ENCODE measurements at regions not wholly inside any gene's neighbourhood (a gene's known extent, or its start where the extent isn't known, plus 50 kb on each side); places are given as distances from the start of the nearest gene placed in this dataset.

DNA sequence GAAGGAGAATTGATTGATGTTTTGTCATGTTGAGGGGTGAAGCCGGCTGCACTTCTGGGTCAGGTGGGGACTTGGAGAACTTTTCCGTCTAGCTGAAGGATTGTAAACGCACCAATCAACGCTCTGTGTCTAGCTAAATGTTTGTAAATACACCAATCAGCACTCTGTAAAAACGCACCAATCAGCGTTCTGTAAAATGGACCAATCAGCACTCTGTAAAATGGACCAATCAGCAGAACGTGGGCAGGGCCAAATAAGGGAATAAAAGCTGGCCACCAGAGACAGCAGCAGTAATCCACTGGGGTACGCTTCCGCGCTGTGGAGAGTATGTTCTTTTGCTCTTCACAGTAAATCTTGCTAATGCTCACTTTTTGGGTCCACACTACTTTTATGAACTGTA lies 384.1 kb downstream of the FOXG1 start (continued):
- TF ChIP-seq FOSL2 (IDR thresholded peaks at IDR 0.05) (no peak), FOSL2 (CRISPR knock-in tag; IDR thresholded peaks at IDR 0.05) (no peak), TP53 (CRISPR knock-in tag; IDR thresholded peaks at IDR 0.05) (no peak), CBX2 (IDR thresholded peaks at IDR 0.05; ENCODE audit: borderline replicate concordance, low read depth) (no peak), SREBF2 (IDR thresholded peaks at IDR 0.05) (no peak), POLR2A (IDR thresholded peaks at IDR 0.05; ENCODE audit: low read length) (no peak)
- TF ChIP-seq, protein P1, sequence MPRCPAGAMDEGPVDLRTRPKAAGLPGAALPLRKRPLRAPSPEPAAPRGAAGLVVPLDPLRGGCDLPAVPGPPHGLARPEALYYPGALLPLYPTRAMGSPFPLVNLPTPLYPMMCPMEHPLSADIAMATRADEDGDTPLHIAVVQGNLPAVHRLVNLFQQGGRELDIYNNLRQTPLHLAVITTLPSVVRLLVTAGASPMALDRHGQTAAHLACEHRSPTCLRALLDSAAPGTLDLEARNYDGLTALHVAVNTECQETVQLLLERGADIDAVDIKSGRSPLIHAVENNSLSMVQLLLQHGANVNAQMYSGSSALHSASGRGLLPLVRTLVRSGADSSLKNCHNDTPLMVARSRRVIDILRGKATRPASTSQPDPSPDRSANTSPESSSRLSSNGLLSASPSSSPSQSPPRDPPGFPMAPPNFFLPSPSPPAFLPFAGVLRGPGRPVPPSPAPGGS (IDR thresholded peaks at IDR 0.05): no peak

DNA sequence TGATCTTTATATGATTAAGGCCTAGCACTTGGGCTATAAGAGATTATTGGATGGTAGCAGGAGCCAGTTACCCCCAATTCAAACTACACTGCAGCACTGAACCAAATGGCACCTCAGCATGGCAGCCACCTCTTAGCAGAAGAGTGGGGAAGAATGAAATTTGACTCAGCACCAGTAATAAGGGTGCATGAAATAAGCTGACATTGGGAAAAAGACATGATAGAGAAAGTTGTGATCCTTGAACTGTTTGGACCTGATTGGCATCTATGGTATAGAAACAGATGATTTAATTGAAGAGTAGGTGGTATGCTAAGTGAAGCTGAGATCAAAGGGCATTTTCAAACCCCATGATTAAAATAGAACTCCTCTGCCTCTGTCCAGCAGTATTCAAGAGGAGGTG lies 389.5 kb downstream of the FOXG1 start:
- Histone ChIP-seq H3K9me3 (no peaks in the 10 kb centered on the region), H3K4me1 (no peaks in the 10 kb centered on the region), H3K27ac (no peak overlapping the region), H3K4me3 (no peak overlapping the region), H3K4me2 (no peak overlapping the region)
- TF ChIP-seq, protein P2, sequence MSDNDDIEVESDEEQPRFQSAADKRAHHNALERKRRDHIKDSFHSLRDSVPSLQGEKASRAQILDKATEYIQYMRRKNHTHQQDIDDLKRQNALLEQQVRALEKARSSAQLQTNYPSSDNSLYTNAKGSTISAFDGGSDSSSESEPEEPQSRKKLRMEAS (IDR thresholded peaks at IDR 0.05): no peak
- TF ChIP-seq CHD2 (IDR thresholded peaks at IDR 0.05; ENCODE audit: low read length, partially characterized antibody): no peak
- TF ChIP-seq MAFK (IDR thresholded peaks at IDR 0.05; ENCODE audit: partially characterized antibody): peak; percentile 24
- TF ChIP-seq ZSCAN20 (CRISPR knock-in tag; IDR thresholded peaks at IDR 0.05): no peak
- TF ChIP-seq, protein P3, sequence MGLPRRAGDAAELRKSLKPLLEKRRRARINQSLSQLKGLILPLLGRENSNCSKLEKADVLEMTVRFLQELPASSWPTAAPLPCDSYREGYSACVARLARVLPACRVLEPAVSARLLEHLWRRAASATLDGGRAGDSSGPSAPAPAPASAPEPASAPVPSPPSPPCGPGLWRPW (IDR thresholded peaks at IDR 0.05): no peak
- FAIRE-seq (no peak), DNase-seq (ENCODE audit: low read depth in 1 of 2, low spot score in 1 of 2) (no peak), ATAC-seq (no peak)
- ChIA-PET POLR2A (no interaction called here), CTCF (interaction anchor here (0.7 kb wide), 1 partner anchor 25 kb away, joined by 3 read pairs; no protein-coding TSS in a partner anchor)

DNA sequence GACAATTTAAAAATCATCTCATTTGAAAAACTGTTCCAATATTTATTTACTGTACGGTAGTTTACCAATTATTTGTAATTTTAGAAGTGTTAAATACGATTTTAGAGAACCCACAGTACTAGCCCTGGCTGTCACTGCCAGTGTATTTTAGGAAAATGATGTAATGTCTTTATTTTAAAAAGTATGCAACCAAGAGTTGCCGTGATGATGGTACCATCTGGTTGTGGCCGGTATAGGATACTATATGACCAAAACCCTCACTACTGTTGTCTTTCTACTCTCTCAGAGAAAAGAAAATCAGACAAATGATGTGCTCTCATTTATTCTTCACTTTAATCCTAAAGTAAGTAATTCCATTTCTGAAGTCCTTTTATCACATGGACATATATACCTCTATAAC lies 395.0 kb downstream of the FOXG1 start:
- Histone ChIP-seq H3K4me1 (no peaks in the 10 kb centered on the region), H3K9me3 (no peaks in the 10 kb centered on the region), H3K27ac (no peak overlapping the region), H3K4me3 (no peak overlapping the region), H3K4me2 (no peak overlapping the region)
- DNase-seq (ENCODE audit: low read depth in 1 of 2, low spot score in 1 of 2) (no peak), FAIRE-seq (no peak), ATAC-seq (no peak)
- WGBS (ENCODE audit: missing lambda C conversion rate): 35% methylated on average over 4 of the region's 4 CpGs
- CTCF ChIA-PET: no interaction called here
- POLR2A ChIA-PET: no interaction called here
- TF ChIP-seq PHF8 (IDR thresholded peaks at IDR 0.05; ENCODE audit: borderline replicate concordance, low read depth) (no peak), ZFP36 (IDR thresholded peaks at IDR 0.05; ENCODE audit: borderline replicate concordance, partially characterized antibody) (no peak), FOXS1 (CRISPR knock-in tag; IDR thresholded peaks at IDR 0.05) (no peak), HDAC2 (IDR thresholded peaks at IDR 0.05) (no peak), JUNB (IDR thresholded peaks at IDR 0.05) (no peak), HOXB5 (CRISPR knock-in tag; IDR thresholded peaks at IDR 0.05) (no peak), POLR2A (IDR thresholded peaks at IDR 0.05; ENCODE audit: low read length) (no peak), HEYL (CRISPR knock-in tag; IDR thresholded peaks at IDR 0.05) (no peak), ZSCAN20 (CRISPR knock-in tag; IDR thresholded peaks at IDR 0.05) (no peak), ZC3H11A (IDR thresholded peaks at IDR 0.05) (no peak), FOSL2 (IDR thresholded peaks at IDR 0.05) (no peak), FOSL2 (CRISPR knock-in tag; IDR thresholded peaks at IDR 0.05) (no peak), RAD21 (conservative IDR thresholded peaks at IDR 0.05 in 1 of 2, IDR thresholded peaks at IDR 0.05 in 1 of 2) (no peak), CEBPB (IDR thresholded peaks at IDR 0.05) (no peak)
- TF ChIP-seq, protein P4, sequence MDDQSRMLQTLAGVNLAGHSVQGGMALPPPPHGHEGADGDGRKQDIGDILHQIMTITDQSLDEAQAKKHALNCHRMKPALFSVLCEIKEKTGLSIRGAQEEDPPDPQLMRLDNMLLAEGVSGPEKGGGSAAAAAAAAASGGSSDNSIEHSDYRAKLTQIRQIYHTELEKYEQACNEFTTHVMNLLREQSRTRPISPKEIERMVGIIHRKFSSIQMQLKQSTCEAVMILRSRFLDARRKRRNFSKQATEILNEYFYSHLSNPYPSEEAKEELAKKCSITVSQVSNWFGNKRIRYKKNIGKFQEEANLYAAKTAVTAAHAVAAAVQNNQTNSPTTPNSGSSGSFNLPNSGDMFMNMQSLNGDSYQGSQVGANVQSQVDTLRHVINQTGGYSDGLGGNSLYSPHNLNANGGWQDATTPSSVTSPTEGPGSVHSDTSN (IDR thresholded peaks at IDR 0.05): no peak
- TF ChIP-seq, protein P5, sequence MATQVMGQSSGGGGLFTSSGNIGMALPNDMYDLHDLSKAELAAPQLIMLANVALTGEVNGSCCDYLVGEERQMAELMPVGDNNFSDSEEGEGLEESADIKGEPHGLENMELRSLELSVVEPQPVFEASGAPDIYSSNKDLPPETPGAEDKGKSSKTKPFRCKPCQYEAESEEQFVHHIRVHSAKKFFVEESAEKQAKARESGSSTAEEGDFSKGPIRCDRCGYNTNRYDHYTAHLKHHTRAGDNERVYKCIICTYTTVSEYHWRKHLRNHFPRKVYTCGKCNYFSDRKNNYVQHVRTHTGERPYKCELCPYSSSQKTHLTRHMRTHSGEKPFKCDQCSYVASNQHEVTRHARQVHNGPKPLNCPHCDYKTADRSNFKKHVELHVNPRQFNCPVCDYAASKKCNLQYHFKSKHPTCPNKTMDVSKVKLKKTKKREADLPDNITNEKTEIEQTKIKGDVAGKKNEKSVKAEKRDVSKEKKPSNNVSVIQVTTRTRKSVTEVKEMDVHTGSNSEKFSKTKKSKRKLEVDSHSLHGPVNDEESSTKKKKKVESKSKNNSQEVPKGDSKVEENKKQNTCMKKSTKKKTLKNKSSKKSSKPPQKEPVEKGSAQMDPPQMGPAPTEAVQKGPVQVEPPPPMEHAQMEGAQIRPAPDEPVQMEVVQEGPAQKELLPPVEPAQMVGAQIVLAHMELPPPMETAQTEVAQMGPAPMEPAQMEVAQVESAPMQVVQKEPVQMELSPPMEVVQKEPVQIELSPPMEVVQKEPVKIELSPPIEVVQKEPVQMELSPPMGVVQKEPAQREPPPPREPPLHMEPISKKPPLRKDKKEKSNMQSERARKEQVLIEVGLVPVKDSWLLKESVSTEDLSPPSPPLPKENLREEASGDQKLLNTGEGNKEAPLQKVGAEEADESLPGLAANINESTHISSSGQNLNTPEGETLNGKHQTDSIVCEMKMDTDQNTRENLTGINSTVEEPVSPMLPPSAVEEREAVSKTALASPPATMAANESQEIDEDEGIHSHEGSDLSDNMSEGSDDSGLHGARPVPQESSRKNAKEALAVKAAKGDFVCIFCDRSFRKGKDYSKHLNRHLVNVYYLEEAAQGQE (IDR thresholded peaks at IDR 0.05): no peak
- TF ChIP-seq, protein P6, sequence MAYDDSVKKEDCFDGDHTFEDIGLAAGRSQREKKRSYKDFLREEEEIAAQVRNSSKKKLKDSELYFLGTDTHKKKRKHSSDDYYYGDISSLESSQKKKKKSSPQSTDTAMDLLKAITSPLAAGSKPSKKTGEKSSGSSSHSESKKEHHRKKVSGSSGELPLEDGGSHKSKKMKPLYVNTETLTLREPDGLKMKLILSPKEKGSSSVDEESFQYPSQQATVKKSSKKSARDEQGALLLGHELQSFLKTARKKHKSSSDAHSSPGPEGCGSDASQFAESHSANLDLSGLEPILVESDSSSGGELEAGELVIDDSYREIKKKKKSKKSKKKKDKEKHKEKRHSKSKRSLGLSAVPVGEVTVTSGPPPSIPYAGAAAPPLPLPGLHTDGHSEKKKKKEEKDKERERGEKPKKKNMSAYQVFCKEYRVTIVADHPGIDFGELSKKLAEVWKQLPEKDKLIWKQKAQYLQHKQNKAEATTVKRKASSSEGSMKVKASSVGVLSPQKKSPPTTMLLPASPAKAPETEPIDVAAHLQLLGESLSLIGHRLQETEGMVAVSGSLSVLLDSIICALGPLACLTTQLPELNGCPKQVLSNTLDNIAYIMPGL (CRISPR knock-in tag; IDR thresholded peaks at IDR 0.05; ENCODE audit: borderline replicate concordance): no peak

Data from A549 (cell line).